ENCODE measurements at regions not wholly inside any gene's neighbourhood (a gene's known extent, or its start where the extent isn't known, plus 50 kb on each side); places are given as distances from the start of the nearest gene placed in this dataset.

DNA sequence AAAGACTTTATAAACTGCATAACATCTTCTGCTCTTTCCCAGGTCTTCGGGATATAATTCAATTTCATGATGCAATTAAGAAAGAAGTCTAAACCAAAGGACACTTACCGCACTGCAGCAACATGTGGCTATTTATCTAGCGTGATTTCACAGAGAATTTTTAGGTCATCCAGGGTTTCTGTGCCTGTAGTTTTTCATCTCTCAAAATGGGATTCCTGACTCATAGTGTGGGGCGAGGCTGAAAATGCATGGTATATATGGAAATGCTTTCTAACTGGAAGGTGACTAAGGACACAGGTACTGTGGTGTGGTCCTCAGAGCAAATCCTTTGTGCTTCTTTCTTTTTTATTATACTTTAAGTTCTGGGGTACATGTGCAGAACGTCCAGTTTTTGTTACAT is 557.7 kb upstream of the KLF4 start:
- no peaks in the 10 kb centered on the region for H3K27me3 ChIP-seq (ENCODE audit: control insufficient read depth in 1 of 2, insufficient read depth in 2 of 2, low read length in 2 of 2)
- no peak overlapping the region for H3K4me2 ChIP-seq (ENCODE audit: low read depth, low read length)
- intact Hi-C loops (cut with micrococcal nuclease; ENCODE audit: unreplicated experiment) = no loop called here
- ATAC-seq = no peak
- H3K79me2 ChIP-seq (ENCODE audit: insufficient read depth, low read length) = no peaks in the 10 kb centered on the region
- no peaks in the 10 kb centered on the region for H3K4me1 ChIP-seq (ENCODE audit: insufficient read depth, low read length)
- no peak for DNase-seq (ENCODE audit: low spot score)
- TF ChIP-seq ZNF607 (CRISPR knock-in tag; IDR thresholded peaks at IDR 0.05; ENCODE audit: borderline replicate concordance) (no peak), MTF1 (CRISPR knock-in tag; IDR thresholded peaks at IDR 0.05) (no peak)
- in situ Hi-C loops (cut with HindIII; ENCODE audit: extremely low pct_ligation_motif_present, low pct_unique_long_range_greater_than_20kb) = no loop called here
- H3K36me3 ChIP-seq (replicated peaks in 1 of 2; ENCODE audit: control insufficient read depth in 1 of 2, insufficient read depth in 2 of 2, low read length in 2 of 2) = no peaks in the 10 kb centered on the region
- WGBS (ENCODE audit: low lambda C conversion rate) = 29% methylated on average over 5 of the region's 5 CpGs
- H3K9ac ChIP-seq (ENCODE audit: insufficient read depth, low read depth, low read length) = no peak overlapping the region
- no peaks in the 10 kb centered on the region for H4K20me1 ChIP-seq (ENCODE audit: insufficient read depth, low read length)
- no TSS peak for BruUV-seq (replicated peaks)
- peaks cover 7% of the 10 kb centered on the region for H3K9me3 ChIP-seq (ENCODE audit: low read length)
- POLR2A ChIA-PET = no interaction called here
- no peak overlapping the region for H2AFZ ChIP-seq (ENCODE audit: low read length)
- FAIRE-seq = no peak
- CTCF ChIA-PET (ENCODE audit: low intra/inter-chr PET ratio, low total read pairs) = no interaction called here
- H3K27ac ChIP-seq (ENCODE audit: extremely low read length, insufficient read depth, low read length) = no peak overlapping the region
- H3K4me3 ChIP-seq (replicated peaks in 1 of 3; ENCODE audit: insufficient read depth in 1 of 3, low read depth in 2 of 3, low read length in 3 of 3) = no peak overlapping the region

DNA sequence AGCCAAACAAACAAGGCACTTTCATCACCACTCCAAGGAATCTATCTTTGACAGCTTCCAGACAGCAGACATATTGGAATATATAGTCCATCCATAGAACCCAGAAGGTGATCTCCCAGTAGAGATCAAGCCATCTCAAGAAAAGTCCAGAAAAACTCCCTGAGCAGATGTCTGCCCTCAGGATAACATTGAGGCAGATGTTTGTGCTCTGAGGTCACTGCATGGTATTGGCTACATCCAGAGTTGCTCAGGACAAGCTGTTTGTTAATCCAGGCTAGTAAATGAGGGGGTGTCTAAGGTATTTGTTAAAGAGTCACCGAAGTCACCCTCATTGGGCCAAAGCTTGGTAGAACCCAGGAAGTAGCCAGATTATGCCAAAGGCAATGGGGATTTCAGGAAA is 556.3 kb upstream of the KLF4 start:
- BruUV-seq (replicated peaks) = no TSS peak
- FAIRE-seq (no peak), DNase-seq (ENCODE audit: low spot score) (no peak), ATAC-seq (no peak)
- H3K79me2 ChIP-seq (ENCODE audit: insufficient read depth, low read length) = no peaks in the 10 kb centered on the region
- no peak overlapping the region for H3K4me3 ChIP-seq (replicated peaks in 1 of 3; ENCODE audit: insufficient read depth in 1 of 3, low read depth in 2 of 3, low read length in 3 of 3)
- 16% methylated on average over 1 of the region's 1 CpG for WGBS (ENCODE audit: low lambda C conversion rate)
- no peak overlapping the region for H3K27ac ChIP-seq (ENCODE audit: extremely low read length, insufficient read depth, low read length)
- H3K4me2 ChIP-seq (ENCODE audit: low read depth, low read length) = no peak overlapping the region
- H3K4me1 ChIP-seq (ENCODE audit: insufficient read depth, low read length) = no peaks in the 10 kb centered on the region
- intact Hi-C loops (cut with micrococcal nuclease; ENCODE audit: unreplicated experiment) = no loop called here
- H3K27me3 ChIP-seq (ENCODE audit: control insufficient read depth in 1 of 2, insufficient read depth in 2 of 2, low read length in 2 of 2) = no peaks in the 10 kb centered on the region
- H4K20me1 ChIP-seq (ENCODE audit: insufficient read depth, low read length) = no peaks in the 10 kb centered on the region
- ChIA-PET POLR2A (no interaction called here), CTCF (ENCODE audit: low intra/inter-chr PET ratio, low total read pairs) (no interaction called here)
- H2AFZ ChIP-seq (ENCODE audit: low read length) = no peak overlapping the region
- in situ Hi-C loops (cut with HindIII; ENCODE audit: extremely low pct_ligation_motif_present, low pct_unique_long_range_greater_than_20kb) = no loop called here
- no peaks in the 10 kb centered on the region for H3K36me3 ChIP-seq (replicated peaks in 1 of 2; ENCODE audit: control insufficient read depth in 1 of 2, insufficient read depth in 2 of 2, low read length in 2 of 2)
- H3K9me3 ChIP-seq (ENCODE audit: low read length) = peaks cover 7% of the 10 kb centered on the region
- no peak overlapping the region for H3K9ac ChIP-seq (ENCODE audit: insufficient read depth, low read depth, low read length)
- TF ChIP-seq PATZ1 (CRISPR knock-in tag; IDR thresholded peaks at IDR 0.05) (no peak), STAG1 (CRISPR knock-in tag; IDR thresholded peaks at IDR 0.05) (no peak), KLF16 (CRISPR knock-in tag; IDR thresholded peaks at IDR 0.05) (no peak), ZNF383 (CRISPR knock-in tag; IDR thresholded peaks at IDR 0.05; ENCODE audit: borderline replicate concordance) (no peak)
- TF ChIP-seq, protein P1, sequence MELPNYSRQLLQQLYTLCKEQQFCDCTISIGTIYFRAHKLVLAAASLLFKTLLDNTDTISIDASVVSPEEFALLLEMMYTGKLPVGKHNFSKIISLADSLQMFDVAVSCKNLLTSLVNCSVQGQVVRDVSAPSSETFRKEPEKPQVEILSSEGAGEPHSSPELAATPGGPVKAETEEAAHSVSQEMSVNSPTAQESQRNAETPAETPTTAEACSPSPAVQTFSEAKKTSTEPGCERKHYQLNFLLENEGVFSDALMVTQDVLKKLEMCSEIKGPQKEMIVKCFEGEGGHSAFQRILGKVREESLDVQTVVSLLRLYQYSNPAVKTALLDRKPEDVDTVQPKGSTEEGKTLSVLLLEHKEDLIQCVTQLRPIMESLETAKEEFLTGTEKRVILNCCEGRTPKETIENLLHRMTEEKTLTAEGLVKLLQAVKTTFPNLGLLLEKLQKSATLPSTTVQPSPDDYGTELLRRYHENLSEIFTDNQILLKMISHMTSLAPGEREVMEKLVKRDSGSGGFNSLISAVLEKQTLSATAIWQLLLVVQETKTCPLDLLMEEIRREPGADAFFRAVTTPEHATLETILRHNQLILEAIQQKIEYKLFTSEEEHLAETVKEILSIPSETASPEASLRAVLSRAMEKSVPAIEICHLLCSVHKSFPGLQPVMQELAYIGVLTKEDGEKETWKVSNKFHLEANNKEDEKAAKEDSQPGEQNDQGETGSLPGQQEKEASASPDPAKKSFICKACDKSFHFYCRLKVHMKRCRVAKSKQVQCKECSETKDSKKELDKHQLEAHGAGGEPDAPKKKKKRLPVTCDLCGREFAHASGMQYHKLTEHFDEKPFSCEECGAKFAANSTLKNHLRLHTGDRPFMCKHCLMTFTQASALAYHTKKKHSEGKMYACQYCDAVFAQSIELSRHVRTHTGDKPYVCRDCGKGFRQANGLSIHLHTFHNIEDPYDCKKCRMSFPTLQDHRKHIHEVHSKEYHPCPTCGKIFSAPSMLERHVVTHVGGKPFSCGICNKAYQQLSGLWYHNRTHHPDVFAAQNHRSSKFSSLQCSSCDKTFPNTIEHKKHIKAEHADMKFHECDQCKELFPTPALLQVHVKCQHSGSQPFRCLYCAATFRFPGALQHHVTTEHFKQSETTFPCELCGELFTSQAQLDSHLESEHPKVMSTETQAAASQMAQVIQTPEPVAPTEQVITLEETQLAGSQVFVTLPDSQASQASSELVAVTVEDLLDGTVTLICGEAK (IDR thresholded peaks at IDR 0.05) = no peak
- TF ChIP-seq, protein P1 (CRISPR knock-in tag; IDR thresholded peaks at IDR 0.05) = no peak

Measured in HepG2 (cell line).